Stimulated activated memory B cell treated with anti-CD40 and anti-IgM and Interleukin-4, amounts not matched to agents 10 μg/mL and 1 μg/mL and 100 μg/mL, for 72 hours (primary cell): ENCODE measurements at regions not wholly inside any gene's neighbourhood (a gene's known extent, or its start where the extent isn't known, plus 50 kb on each side); places are given as distances from the start of the nearest gene placed in this dataset.
"Not testable (repeated sequence)": the region's sequence is repeated elsewhere in the genome, so short reads cannot be mapped to it uniquely, and the experiment has no call there.

Experiments used
- ATAC-seq: fragments of 150-1000 bp; cut with Tn5 transposase; 2 replicates; pipeline ENCODE4 v1.10.0; 2021
- H3K27ac Mint-ChIP-seq: one replicate; pipeline ENCODE4 v1.8.0; 2022; ENCODE audit warnings: mild to moderate bottlenecking, mixed read lengths
- H3K27me3 Mint-ChIP-seq: one replicate; pipeline ENCODE4 v1.8.0; 2022; ENCODE audit warnings: mixed read lengths
- H3K36me3 Mint-ChIP-seq: one replicate; pipeline ENCODE4 v1.8.0; 2022; ENCODE audit warnings: mixed read lengths
- H3K4me1 Mint-ChIP-seq: one replicate; pipeline ENCODE4 v1.8.0; 2022; ENCODE audit warnings: mixed read lengths
- H3K4me3 Mint-ChIP-seq: one replicate; pipeline ENCODE4 v1.8.0; 2022; ENCODE audit warnings: mild to moderate bottlenecking, moderate library complexity, mixed read lengths
- H3K9me3 Mint-ChIP-seq: one replicate; pipeline ENCODE4 v1.8.0; 2022; ENCODE audit warnings: mixed read lengths

- no peak for ATAC-seq
- H3K27me3 Mint-ChIP-seq, result no peaks in the 10 kb centered on the region
- no peak overlapping the region for H3K27ac Mint-ChIP-seq
- no peaks in the 10 kb centered on the region for H3K36me3 Mint-ChIP-seq
- H3K9me3 Mint-ChIP-seq, result peaks cover 3% of the 10 kb centered on the region
- no peak overlapping the region for H3K4me3 Mint-ChIP-seq
- no peaks in the 10 kb centered on the region for H3K4me1 Mint-ChIP-seq
Measured at GRCh38 chr21:17697473-17697872, 84.8 kb upstream of the BTG3 start.

GRCh38 chr21:17694416-17694815 lies 81.7 kb upstream of the BTG3 start:
- not testable (repeated sequence) for H3K4me1 Mint-ChIP-seq, ATAC-seq, H3K27ac Mint-ChIP-seq, H3K9me3 Mint-ChIP-seq, H3K27me3 Mint-ChIP-seq, H3K4me3 Mint-ChIP-seq, H3K36me3 Mint-ChIP-seq

- H3K27me3 Mint-ChIP-seq, result no peaks in the 10 kb centered on the region
- H3K4me1 Mint-ChIP-seq, result peaks cover 12% of the 10 kb centered on the region
- H3K4me3 Mint-ChIP-seq, result no peak overlapping the region
- peaks cover 3% of the 10 kb centered on the region for H3K9me3 Mint-ChIP-seq
- no peak for ATAC-seq
- H3K27ac Mint-ChIP-seq, result no peak overlapping the region
- H3K36me3 Mint-ChIP-seq, result no peaks in the 10 kb centered on the region
Measured at GRCh38 chr21:17693801-17694200, 81.1 kb upstream of the BTG3 start.

- no peak for ATAC-seq
- Mint-ChIP-seq H3K27ac (no peak overlapping the region), H3K27me3 (no peaks in the 10 kb centered on the region), H3K9me3 (peaks cover 4% of the 10 kb centered on the region), H3K4me3 (no peak overlapping the region), H3K4me1 (peaks cover 15% of the 10 kb centered on the region), H3K36me3 (no peaks in the 10 kb centered on the region)
Measured at GRCh38 chr21:17690078-17690494, 77.4 kb upstream of the BTG3 start.

- Mint-ChIP-seq H3K36me3 (no peaks in the 10 kb centered on the region), H3K4me1 (peaks cover 15% of the 10 kb centered on the region), H3K4me3 (no peak overlapping the region), H3K27me3 (no peaks in the 10 kb centered on the region), H3K27ac (peak overlapping the region; percentile 26), H3K9me3 (peaks cover 4% of the 10 kb centered on the region)
- no peak for ATAC-seq
Measured at GRCh38 chr21:17688912-17689874, 76.5 kb upstream of the BTG3 start.

- H3K27ac Mint-ChIP-seq, result no peak overlapping the region
- H3K9me3 Mint-ChIP-seq, result peaks cover 4% of the 10 kb centered on the region
- ATAC-seq, result peak; percentile 20
- H3K27me3 Mint-ChIP-seq, result no peaks in the 10 kb centered on the region
- H3K4me1 Mint-ChIP-seq, result no peaks in the 10 kb centered on the region
- H3K4me3 Mint-ChIP-seq, result no peak overlapping the region
- H3K36me3 Mint-ChIP-seq, result no peaks in the 10 kb centered on the region
Measured at GRCh38 chr21:17682924-17683323, 70.2 kb upstream of the BTG3 start.

- Mint-ChIP-seq H3K36me3 (no peaks in the 10 kb centered on the region), H3K9me3 (no peaks in the 10 kb centered on the region), H3K27me3 (no peaks in the 10 kb centered on the region), H3K4me1 (no peaks in the 10 kb centered on the region), H3K4me3 (no peak overlapping the region), H3K27ac (no peak overlapping the region)
- peak; percentile 75 for ATAC-seq
Measured at GRCh38 chr21:17679002-17679600, 66.4 kb upstream of the BTG3 start.

- H3K36me3 Mint-ChIP-seq, ATAC-seq, H3K27ac Mint-ChIP-seq, H3K27me3 Mint-ChIP-seq, H3K4me1 Mint-ChIP-seq, H3K4me3 Mint-ChIP-seq, H3K9me3 Mint-ChIP-seq: not testable (repeated sequence)
Measured at GRCh38 chr21:17676930-17677329, 64.2 kb upstream of the BTG3 start.

GRCh38 chr21:17674106-17674505 lies 61.4 kb upstream of the BTG3 start:
- peaks cover 14% of the 10 kb centered on the region for H3K27me3 Mint-ChIP-seq
- H3K27ac Mint-ChIP-seq, result no peak overlapping the region
- no peaks in the 10 kb centered on the region for H3K9me3 Mint-ChIP-seq

GRCh38 chr21:17673261-17674020 lies 60.7 kb upstream of the BTG3 start:
- Mint-ChIP-seq H3K4me1 (no peaks in the 10 kb centered on the region), H3K4me3 (no peak overlapping the region), H3K27me3 (peaks cover 14% of the 10 kb centered on the region), H3K27ac (no peak overlapping the region), H3K9me3 (no peaks in the 10 kb centered on the region), H3K36me3 (no peaks in the 10 kb centered on the region)
- ATAC-seq, result no peak

More at GRCh38 chr21:17674106-17674505, 61.4 kb upstream of the BTG3 start:
- H3K36me3 Mint-ChIP-seq, result no peaks in the 10 kb centered on the region
- H3K4me1 Mint-ChIP-seq, result no peaks in the 10 kb centered on the region
- no peak overlapping the region for H3K4me3 Mint-ChIP-seq
- no peak for ATAC-seq

- H3K4me3 Mint-ChIP-seq, result no peak overlapping the region
- no peaks in the 10 kb centered on the region for H3K9me3 Mint-ChIP-seq
- no peak for ATAC-seq
- peaks cover 23% of the 10 kb centered on the region for H3K27me3 Mint-ChIP-seq
- H3K27ac Mint-ChIP-seq, result no peak overlapping the region
- H3K4me1 Mint-ChIP-seq, result no peaks in the 10 kb centered on the region
- no peaks in the 10 kb centered on the region for H3K36me3 Mint-ChIP-seq
Measured at GRCh38 chr21:17671733-17672132, 59.0 kb upstream of the BTG3 start.

GRCh38 chr21:17668479-17669140 lies 55.9 kb upstream of the BTG3 start:
- H3K9me3 Mint-ChIP-seq, result no peaks in the 10 kb centered on the region
- H3K27me3 Mint-ChIP-seq, result peaks cover 23% of the 10 kb centered on the region
- H3K4me1 Mint-ChIP-seq, result no peaks in the 10 kb centered on the region
- no peaks in the 10 kb centered on the region for H3K36me3 Mint-ChIP-seq
- H3K4me3 Mint-ChIP-seq, result no peak overlapping the region
- ATAC-seq, result no peak
- H3K27ac Mint-ChIP-seq, result no peak overlapping the region

GRCh38 chr21:17667256-17667655 lies 54.6 kb upstream of the BTG3 start:
- no peaks in the 10 kb centered on the region for H3K4me1 Mint-ChIP-seq
- no peaks in the 10 kb centered on the region for H3K9me3 Mint-ChIP-seq
- H3K27me3 Mint-ChIP-seq, result peaks cover 22% of the 10 kb centered on the region
- no peak overlapping the region for H3K4me3 Mint-ChIP-seq
- ATAC-seq, result no peak
- H3K27ac Mint-ChIP-seq, result no peak overlapping the region
- no peaks in the 10 kb centered on the region for H3K36me3 Mint-ChIP-seq
